ENCODE measurements at regions not wholly inside any gene's neighbourhood (a gene's known extent, or its start where the extent isn't known, plus 50 kb on each side); places are given as distances from the start of the nearest gene placed in this dataset.

DNA sequence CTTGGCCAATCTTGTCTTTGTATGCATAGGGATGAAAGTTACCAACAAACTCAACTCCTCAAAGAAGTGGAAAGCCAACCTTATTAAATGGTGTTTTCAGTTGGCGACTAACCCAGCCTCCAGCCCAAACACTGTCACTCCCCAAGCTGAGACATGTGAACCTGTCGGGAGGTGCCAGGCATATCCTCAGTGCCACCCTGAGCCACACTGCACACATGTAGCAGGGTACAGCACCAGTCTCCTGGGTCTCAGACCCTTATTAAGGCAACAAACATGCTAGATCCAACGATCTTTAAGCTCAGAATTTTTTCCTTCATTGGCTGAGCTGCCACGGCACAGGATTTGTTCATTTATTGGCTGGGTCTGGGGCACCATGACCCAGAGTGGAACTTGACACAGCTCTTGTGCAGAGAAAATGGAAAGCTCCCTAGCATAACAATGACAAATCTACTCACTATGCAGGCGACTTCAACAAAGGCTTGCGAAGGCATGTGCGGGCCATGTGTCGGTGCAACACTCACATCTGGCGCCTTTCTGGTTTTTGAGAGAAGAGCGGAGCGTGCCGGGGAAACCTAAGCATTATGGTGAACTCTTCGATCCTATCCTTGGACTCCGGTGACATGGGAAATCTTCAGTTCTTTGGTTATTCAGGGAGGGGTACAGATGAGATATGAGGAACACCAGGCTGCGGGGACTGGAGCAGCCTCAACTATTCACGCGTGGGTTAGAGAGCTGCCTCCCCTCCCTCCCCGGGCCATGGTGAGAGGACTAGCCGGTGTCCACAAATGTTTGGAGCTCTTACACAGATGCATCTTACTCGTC, 190.1 kb downstream of the FAM43A start:
- TF ChIP-seq CTCF (conservative IDR thresholded peaks at IDR 0.05; ENCODE audit: low read depth in 2 of 2) (no peak), POLR2AphosphoS5 (IDR thresholded peaks at IDR 0.05; ENCODE audit: low read depth) (no peak), EZH2 (IDR thresholded peaks at IDR 0.05; ENCODE audit: low read depth, unreplicated experiment) (no peak), REST (IDR thresholded peaks at IDR 0.05; ENCODE audit: unreplicated experiment) (no peak), NANOG (IDR thresholded peaks at IDR 0.05; ENCODE audit: borderline replicate concordance) (no peak), CREB1 (CRISPR knock-in tag; IDR thresholded peaks at IDR 0.05; ENCODE audit: low read depth) (no peak), EZH2phosphoT487 (IDR thresholded peaks at IDR 0.05; ENCODE audit: unreplicated experiment) (no peak), ETS1 (IDR thresholded peaks at IDR 0.05) (no peak), JUNB (IDR thresholded peaks at IDR 0.05; ENCODE audit: unreplicated experiment) (no peak), ZNF331 (CRISPR knock-in tag; IDR thresholded peaks at IDR 0.05; ENCODE audit: low read depth) (no peak)

All from GM23338 (cell line).